HG03175 (cell line): ENCODE measurements at regions not wholly inside any gene's neighbourhood (a gene's known extent, or its start where the extent isn't known, plus 50 kb on each side); places are given as distances from the start of the nearest gene placed in this dataset.
"Not testable (repeated sequence)": the region's sequence is repeated elsewhere in the genome, so short reads cannot be mapped to it uniquely, and the experiment has no call there.

ENCODE experiments used
- ATAC-seq: cut with Tn5 transposase; IDR thresholded peaks from one replicate; pipeline ENCODE4 v1.9.1; 2021; ENCODE audit warnings: mild to moderate bottlenecking, moderate library complexity; ENCODE audit not compliant: unreplicated experiment

DNA sequence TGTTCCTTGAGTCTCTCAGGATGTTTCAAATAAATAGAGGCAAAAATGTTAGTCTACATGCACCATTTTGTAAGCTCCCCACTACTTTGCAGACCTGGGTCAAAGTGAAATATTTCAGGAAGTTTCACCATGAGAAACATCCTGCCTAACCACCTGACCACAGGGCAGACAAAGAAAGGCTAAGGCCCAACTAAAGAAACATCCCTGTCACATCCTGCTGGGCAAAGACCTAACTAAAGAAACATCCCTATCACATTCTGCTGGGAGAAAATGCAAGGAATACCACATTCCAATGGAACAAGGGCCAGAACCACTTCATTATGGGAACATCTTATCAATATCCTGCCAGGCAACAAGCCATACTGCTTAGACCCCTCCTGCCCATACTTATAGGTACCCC is 1303.4 kb downstream of the TECRL start:
- ATAC-seq: no peak

DNA sequence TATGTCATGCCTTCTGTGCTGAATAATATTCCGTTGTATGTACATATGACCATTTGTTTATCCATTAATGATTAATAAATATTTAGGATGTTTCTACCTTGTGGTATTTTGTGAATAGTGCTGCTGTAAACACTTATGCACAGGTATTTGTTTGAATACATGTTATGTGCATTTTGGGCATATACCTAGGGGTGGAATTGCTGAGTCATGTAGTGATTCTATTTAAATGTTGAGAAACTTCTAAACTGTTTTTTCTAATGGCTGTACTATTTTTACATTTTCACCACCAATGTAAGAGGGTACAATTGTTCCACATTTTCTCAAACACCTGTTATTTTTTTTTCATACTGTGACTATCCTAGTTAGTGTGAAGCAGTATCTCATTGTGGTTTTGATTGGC is 1318.6 kb downstream of the TECRL start:
- no peak for ATAC-seq

DNA sequence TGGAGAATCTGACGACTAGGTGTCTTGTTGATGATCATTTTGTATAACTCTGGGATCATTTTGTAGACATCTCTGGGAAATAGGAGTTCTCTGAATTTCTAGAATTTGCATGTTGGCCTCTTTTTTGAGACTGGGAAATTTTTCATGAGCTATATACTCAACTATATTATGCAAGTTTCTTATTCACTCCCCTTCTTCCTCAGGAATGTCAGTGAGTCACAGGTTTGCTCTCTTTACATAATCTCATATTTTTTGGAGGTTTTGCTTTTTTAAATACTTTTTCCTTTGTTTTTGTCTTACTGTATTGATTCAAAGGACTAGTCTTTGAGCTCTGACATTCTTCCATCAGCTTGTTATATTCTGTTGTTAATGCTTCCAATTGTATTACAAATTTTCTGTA is 1324.2 kb downstream of the TECRL start:
- ATAC-seq: no peak

DNA sequence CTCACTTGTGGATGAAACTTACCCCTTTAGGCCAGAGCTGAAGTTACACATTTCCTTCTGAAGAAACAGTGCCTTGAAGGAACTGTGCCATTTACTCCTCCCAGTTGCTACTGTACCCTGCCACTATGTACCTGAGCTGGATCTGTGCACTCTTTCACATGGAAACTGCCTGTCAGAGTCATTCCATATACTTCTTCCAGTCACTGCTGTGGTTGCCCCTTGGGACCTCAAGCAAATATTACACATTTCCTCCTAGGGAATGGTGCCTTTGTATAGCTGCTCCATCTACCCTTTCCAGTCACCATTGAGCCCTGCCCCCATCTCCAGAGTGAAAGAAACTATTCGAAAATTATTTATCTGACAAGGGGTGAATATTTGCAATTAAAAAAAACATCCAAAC is 1328.3 kb downstream of the TECRL start:
- no peak for ATAC-seq

DNA sequence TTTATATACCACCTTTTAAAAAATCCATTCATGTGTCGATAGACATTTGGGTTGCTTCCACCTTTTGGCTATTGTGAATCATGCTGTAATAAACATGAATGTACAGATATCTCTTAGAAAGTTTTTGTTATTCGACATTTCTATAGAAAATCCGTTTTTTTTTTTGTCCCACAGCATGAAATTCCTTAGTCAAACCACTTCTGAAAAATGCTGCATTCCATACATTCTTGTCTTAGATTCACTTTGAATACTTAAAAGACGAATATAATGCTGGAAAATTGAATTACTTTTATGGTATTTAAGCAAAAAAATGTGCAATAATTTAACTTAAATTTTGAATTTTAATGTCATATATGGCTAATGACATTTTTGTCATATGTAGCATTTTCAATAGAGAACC is 1345.5 kb downstream of the TECRL start:
- ATAC-seq: no peak

DNA sequence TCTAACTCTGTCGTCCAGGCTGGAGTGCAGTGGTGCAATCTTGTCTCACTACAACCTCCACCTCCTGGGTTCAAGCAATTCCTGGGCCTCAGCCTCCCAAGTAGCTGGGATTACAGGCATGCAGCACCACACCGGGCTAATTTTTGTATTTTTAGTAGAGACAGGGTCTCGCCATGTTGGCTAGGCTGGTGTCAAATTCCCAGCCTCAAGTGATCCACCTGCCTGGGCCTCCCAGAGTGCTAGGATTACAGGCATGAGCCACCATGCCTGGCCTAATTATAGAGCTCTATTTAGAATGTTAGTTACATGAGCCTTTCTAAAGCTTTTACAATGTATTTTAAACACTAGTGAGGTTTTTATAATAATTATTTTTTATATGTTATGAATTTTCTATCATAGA is 1346.4 kb downstream of the TECRL start:
- not testable (repeated sequence) for ATAC-seq

DNA sequence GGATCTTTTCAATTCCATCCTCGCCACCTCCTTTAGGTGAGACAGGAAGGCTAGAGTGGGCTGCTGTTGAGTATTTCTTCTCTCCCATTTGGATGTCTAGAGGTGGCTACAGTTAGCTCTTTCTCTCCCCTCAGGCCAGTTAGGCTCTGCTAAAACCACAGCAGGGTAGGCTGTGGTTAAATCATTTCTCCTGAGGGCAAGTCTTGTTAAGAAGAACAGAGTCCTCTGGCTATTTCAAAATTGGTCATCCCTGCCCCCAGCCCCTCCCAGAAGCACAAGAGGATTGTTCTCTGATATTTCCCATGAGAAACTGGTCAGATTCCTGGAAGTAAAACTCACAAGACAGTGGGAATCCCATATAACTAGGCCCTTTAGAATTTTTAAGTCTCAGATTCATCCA is 1359.5 kb downstream of the TECRL start:
- no peak for ATAC-seq

DNA sequence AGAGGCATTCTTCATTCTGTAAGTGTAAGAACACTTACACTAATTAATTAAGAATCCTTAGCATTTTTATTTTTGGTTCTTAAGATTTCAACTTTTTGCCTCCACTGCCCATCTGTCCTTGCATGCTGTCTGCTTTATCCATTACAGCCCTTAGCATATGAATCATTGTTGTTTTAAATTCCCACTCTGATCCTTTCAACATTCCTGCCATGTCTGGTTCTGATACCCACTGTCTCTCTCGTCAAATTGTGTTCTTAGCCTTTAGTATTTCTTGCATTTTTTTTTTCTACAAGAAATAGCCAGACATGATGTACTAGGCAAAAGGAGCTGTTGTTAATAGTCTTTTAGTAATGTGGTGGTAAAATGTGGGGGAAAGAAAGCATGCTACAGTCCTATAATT is 1360.0 kb downstream of the TECRL start:
- no peak for ATAC-seq

DNA sequence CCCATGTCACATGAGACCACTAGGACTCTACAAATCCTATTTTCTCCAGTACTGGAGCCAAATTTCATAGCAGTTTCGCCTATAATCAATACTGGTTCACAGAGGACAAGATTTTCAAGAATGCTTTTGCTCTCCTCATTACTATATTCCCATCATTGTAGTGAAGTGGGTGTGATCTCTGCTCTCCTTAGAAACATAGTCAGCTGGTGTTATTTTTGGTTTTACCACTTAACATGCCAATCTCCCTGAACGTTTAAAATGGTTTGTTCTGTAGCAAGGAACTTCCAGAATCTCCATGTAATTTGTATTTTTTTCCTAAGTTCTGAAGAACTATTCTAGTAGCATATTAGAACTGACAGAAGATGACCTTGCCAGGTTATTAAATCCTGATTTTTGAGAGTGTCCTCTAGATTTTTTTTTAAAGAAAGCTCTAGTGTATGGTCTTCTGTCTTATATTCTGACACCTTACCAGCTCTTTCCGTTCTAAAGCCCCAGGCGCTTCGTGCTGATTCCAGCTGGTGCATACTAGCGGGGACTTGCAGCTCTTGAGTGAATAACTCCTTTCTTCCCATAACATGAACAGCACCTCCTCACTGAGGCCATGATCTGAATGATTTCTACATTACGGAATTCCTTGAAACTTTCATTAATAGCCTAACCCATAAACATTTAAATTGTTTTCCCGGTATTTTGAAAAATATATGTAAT is 1372.9 kb downstream of the TECRL start:
- no peak for ATAC-seq

DNA sequence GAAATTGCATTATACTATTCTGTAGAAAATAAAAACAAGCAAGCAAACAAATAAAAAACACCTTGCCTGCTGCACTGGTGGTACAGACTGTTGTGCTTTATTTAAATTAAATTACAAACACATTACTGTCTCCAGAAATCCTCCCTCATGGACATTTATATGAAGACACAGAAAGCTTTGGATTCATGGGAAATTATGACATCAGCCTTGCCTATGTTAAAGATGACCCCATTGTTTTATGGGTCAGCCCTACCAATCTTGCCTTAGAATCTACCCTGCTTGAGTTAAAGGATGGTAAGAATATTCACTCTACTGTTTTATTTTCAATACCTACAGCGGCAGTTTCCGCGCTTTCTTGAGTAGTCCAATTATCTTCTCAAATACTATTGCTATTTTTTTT is 1379.9 kb downstream of the TECRL start:
- ATAC-seq: no peak

DNA sequence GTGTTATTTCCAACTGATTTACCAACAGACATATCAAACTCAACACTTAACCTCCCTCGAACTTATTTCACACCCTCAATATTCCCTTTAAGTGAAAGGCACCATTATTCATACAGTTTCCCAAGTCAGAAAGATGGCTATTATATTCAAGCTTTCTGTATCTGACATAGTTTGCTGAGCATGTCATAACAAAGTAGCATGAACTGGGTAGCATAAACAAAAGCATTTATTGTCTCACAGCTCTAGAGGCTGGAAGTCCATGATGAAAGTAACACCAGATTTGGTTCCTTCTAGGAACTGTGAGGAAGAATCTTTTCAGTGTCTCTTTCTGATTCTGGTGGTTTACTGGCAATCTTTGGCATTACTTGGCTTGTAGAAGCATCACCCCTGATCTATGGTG is 1388.6 kb downstream of the TECRL start:
- no peak for ATAC-seq

DNA sequence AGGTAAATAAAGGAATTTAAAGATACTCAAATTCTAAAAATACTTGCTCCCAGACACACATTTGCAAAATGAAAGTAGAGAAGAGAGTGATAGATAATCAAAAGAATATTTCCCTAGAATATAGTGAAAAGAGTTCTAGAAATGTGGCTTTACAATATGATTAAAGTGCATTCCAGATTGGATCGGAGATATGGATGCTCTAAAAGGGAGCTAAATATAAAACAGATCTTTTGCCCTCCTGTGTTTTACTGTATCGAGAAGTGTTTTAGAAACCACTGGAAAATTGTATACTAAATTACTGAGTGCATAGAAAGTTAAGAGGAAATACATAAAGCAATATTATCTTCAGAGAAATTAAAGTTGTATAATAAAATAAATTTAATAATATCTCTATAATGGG is 1392.0 kb downstream of the TECRL start:
- no peak for ATAC-seq

DNA sequence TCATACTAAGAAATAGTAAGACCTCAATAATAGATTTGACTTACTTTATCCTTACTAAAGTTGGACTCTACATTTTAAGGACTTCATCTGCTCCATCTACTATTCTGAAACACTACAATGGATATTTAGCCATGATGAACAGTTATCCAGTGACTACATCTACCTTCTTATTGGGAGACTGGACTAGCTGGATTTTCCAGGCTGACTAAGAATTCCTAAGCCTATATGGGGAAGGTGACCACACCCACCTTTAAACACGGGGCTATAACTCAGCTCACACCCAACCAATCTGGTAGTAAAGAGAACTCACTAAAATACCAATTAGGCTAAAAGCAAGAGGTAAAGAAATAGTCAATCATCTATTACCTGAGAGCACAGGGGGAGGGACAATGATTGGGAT is 1438.4 kb downstream of the TECRL start:
- ATAC-seq: no peak

DNA sequence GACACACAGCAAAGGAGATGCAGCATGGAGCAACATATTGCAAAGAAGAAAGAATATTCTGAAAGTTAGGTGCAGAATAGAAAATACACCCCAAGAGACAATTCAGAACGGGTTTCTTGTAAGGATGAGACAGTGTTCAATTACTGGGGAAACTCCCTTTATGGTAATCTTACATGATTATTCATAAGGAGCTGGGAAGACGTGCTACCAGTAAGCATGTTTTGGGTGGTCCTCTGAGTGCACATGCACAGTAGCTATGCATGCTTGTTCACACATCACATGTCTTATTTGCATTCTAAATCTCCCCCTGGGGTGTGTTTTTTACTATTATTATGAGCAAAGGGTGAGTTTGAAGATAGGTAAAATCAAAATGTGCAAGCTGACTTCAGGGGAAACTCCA is 1448.8 kb downstream of the TECRL start:
- ATAC-seq: no peak

DNA sequence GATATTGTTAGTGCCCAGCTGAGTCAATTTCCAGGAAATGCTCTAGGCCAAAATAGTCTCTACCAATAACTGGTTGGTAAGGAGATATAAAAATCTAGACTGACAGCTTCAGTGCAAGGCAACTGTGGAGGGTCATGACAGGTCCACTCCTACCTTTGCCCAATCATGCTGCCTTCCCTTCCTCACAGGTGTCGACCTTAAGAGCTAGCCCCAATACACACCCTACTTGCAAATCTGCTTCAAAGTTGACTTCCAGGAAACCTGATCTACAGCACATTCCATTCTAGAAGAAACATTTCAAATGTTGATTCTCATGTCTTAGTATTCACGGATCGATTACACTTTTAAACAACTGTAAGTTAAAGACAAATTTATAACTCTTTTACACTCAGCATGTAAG is 1455.5 kb downstream of the TECRL start:
- ATAC-seq: no peak

DNA sequence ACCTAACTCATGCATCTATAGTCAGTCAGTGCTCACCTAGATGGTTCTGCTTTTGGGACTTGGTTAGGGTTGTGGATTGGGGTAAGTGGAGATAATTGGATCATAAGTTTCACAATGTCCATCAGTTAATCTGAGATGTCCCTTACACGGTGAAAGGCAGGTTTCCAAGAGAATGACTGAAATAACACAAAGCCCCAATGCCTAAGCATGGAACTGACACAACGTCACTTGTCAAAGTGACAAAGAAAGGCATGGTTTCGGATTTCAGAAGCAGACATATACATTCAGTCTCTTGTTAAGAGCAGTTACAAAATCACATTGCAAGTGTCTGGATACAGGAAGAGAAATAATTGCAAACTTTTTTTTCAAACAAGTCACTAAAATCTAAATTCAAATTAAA is 1456.9 kb downstream of the TECRL start:
- no peak for ATAC-seq

DNA sequence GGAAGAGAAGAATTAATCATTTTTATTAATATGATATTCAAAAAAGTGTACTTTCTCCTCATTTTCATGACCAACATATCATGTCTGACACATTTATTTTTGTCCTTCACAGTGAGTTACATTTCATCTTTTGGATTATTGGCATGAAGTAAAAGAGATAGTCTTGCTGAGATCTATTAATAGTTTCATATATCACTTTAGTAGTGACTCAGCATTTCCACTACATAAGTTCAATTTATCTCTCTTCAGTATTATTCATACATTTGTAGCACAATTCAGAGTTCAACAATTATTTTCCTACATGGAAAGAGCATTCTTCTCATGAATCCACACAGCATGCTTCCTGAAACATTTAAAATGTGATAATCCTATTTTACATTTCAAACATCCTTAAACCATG is 1461.1 kb downstream of the TECRL start:
- no peak for ATAC-seq

DNA sequence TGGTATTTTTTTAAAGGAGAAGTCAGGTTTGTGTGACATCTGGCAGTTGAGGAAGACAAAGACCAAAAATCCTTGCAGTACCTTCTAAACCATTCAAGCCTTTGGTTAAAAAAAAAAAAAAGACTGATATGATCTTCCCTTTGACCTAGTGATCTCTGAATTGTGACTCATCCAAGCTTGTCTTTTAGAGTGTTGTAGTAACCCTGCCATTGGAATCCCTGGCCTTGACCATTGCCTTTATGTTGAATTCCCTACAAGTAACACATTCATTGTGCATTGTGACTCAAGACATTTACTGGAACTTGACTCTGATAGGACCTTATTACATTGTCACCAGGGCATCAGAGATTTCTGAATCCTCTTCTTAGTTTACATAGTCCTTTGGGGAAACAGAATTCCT is 1469.0 kb downstream of the TECRL start:
- no peak for ATAC-seq

DNA sequence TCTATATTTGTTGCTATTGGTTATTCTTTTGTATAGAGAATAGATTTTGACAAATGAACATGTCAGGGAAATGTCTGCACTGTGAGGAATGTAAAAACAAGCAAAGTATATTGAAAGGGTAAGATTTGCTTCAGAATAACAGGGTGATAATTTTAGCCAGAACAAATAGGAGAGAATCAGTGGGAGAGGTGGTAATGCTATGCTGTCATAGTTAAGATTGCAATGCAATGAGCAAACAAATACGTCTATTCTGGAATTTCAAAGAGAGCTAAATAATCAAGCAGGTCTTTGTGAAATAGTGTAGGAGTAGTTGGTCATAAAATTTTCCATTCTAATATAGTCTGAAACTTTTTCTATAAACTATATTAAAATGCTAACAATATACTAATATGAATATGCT is 1478.4 kb downstream of the TECRL start:
- no peak for ATAC-seq

DNA sequence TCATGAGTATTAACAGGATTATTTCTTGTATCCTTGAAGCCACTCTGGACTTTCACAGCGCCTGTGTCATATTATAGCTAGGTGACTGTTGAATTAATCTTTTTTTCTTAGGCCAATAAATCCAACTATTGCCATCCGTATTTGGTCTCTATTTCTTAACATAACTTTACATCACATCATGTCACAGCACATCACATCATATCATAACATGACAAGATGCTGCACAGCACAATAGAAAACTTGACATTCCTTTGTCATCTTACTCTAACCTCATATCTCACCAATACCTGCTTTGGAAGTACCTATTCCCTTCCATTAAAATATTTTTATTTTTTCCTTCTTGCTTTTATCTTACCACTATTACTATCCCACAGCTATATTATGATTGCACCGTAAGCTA is 1480.8 kb downstream of the TECRL start:
- ATAC-seq: no peak

DNA sequence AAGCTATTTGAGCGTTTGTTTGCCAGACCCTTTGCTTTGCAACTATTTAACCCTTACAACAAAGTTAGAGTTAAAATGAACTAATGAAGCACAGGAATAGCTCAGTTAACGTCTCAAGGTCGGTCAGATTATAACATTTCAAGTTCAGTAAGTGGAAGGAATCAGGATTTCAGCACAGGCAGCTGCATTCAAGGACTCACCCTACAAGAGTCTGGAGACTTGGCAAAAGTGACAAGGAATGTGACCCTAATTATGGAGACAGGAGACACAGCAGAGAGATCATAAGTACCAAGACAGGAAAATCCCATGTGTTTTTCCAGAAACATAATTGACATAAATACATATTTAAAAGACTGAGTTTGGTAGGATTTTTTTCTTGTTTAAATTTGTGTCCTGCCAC is 1481.7 kb downstream of the TECRL start:
- no peak for ATAC-seq

DNA sequence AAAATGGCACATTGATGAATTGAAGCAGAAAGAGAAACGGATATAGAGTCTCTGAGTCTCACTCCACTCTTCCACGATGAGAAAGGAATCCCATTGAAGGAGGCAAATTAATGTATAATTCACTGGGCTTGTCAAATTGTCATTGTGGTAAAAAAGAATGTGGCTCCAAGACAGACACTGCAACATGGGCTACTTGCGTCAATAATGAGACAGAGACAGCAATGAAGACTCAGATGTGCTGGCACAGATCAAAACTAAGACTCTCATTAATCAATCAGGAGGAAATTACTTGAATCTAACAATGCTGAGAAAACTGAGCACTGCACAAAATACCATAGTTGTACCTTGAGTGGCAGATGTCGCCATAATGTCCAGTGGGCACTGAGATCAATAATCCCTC is 1485.5 kb downstream of the TECRL start:
- ATAC-seq: no peak

DNA sequence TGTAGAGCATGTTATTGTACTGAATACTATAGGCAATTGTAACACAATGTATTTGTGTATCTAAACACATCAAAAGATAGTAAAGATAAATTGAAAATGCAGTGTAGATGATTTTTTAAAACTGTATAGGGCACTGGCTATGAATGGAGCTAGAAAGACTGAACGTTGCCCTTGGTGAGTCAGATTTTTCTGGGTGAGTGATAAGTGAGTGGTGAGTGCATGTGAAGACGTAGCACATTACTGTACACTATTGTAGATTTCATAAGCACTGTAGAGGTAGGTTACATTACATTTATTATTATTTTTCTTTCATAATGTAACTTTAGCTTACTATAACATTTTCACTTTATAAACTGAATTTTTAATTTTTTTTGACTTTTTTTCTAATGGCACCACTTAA is 1491.6 kb downstream of the TECRL start:
- no peak for ATAC-seq

DNA sequence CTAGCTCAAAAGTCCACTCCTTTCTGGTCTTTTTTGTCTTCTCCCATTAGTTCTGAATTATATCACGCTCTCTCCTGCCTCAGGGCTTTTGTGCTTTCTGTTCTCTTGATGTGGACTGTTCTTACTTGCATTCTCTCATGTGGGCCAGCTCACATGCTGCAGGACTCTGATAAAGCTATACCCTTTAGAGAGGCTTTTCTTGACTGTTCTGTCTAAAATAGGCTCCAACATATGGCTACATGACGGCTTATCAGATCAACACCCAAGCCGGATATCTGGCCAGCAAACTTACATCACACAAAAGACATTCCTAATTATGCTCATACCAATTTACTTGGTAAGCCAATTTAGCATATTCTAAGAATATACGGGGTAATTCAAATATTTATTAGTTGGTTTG is 1494.5 kb downstream of the TECRL start:
- no peak for ATAC-seq
